ENCODE measurements at regions not wholly inside any gene's neighbourhood (a gene's known extent, or its start where the extent isn't known, plus 50 kb on each side); places are given as distances from the start of the nearest gene placed in this dataset.

DNA sequence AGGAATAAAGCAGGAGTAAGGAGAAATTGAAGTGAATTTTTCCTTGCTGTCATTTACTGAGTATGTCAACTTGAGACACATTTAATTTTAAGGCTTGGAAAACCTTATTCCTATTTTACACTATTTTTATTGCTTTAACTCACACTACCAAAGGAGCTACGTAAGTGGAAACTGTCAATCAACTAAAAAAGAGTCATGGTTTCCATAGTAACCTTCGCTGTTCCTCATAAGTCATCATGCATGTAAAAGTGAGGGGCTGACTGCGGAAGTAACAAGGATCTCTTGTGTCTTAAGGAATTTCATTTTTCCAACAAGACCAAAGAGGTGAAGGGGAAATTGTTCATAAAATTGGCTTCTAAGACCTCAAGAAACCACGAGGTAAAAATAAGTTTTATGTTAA is 516.2 kb upstream of the CA10 start:
- CTCF ChIA-PET: interaction anchor here (1.1 kb wide), 1 partner anchor 10 kb away, joined by 3 read pairs; no protein-coding TSS in a partner anchor
- H3K9me3 ChIP-seq (ENCODE audit: control insufficient read depth, insufficient read depth, low read depth, low read length): no peaks in the 10 kb centered on the region
- POLR2A ChIA-PET: no interaction called here
- TF ChIP-seq ZFP3 (tag by site-specific recombination; IDR thresholded peaks at IDR 0.05; ENCODE audit: low read depth): no peak
- no peak for TF ChIP-seq ZNF133 (tag by site-specific recombination; IDR thresholded peaks at IDR 0.05)
- no peak for TF ChIP-seq MEIS1 (CRISPR knock-in tag; IDR thresholded peaks at IDR 0.05; ENCODE audit: borderline replicate concordance)
- TF ChIP-seq, protein P1, sequence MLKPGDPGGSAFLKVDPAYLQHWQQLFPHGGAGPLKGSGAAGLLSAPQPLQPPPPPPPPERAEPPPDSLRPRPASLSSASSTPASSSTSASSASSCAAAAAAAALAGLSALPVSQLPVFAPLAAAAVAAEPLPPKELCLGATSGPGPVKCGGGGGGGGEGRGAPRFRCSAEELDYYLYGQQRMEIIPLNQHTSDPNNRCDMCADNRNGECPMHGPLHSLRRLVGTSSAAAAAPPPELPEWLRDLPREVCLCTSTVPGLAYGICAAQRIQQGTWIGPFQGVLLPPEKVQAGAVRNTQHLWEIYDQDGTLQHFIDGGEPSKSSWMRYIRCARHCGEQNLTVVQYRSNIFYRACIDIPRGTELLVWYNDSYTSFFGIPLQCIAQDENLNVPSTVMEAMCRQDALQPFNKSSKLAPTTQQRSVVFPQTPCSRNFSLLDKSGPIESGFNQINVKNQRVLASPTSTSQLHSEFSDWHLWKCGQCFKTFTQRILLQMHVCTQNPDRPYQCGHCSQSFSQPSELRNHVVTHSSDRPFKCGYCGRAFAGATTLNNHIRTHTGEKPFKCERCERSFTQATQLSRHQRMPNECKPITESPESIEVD (tag by site-specific recombination; IDR thresholded peaks at IDR 0.05): no peak
- no peak for TF ChIP-seq ZNF747 (tag by site-specific recombination; IDR thresholded peaks at IDR 0.05)
- no peak for TF ChIP-seq ZNF843 (tag by site-specific recombination; IDR thresholded peaks at IDR 0.05)
- TF ChIP-seq ZNF24 (tag by site-specific recombination; IDR thresholded peaks at IDR 0.05): no peak
- no peak for TF ChIP-seq ZNF175 (tag by site-specific recombination; IDR thresholded peaks at IDR 0.05)
- TF ChIP-seq SETDB1 (IDR thresholded peaks at IDR 0.05; ENCODE audit: insufficient read length, low read length): no peak
- no peak for TF ChIP-seq SP2 (tag by site-specific recombination; IDR thresholded peaks at IDR 0.05)
- TF ChIP-seq ZNF404 (tag by site-specific recombination; IDR thresholded peaks at IDR 0.05): no peak
- no peak for TF ChIP-seq MYNN (tag by site-specific recombination; IDR thresholded peaks at IDR 0.05; ENCODE audit: borderline replicate concordance)
- TF ChIP-seq, protein P2, sequence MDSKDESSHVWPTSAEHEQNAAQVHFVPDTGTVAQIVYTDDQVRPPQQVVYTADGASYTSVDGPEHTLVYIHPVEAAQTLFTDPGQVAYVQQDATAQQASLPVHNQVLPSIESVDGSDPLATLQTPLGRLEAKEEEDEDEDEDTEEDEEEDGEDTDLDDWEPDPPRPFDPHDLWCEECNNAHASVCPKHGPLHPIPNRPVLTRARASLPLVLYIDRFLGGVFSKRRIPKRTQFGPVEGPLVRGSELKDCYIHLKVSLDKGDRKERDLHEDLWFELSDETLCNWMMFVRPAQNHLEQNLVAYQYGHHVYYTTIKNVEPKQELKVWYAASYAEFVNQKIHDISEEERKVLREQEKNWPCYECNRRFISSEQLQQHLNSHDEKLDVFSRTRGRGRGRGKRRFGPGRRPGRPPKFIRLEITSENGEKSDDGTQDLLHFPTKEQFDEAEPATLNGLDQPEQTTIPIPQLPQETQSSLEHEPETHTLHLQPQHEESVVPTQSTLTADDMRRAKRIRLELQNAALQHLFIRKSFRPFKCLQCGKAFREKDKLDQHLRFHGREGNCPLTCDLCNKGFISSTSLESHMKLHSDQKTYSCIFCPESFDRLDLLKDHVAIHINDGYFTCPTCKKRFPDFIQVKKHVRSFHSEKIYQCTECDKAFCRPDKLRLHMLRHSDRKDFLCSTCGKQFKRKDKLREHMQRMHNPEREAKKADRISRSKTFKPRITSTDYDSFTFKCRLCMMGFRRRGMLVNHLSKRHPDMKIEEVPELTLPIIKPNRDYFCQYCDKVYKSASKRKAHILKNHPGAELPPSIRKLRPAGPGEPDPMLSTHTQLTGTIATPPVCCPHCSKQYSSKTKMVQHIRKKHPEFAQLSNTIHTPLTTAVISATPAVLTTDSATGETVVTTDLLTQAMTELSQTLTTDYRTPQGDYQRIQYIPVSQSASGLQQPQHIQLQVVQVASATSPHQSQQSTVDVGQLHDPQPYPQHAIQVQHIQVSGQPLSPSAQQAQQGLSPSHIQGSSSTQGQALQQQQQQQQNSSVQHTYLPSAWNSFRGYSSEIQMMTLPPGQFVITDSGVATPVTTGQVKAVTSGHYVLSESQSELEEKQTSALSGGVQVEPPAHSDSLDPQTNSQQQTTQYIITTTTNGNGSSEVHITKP (tag by site-specific recombination; IDR thresholded peaks at IDR 0.05): no peak
- TF ChIP-seq ZBTB8A (tag by site-specific recombination; IDR thresholded peaks at IDR 0.05): no peak
- TF ChIP-seq ZNF423 (tag by site-specific recombination; IDR thresholded peaks at IDR 0.05): no peak
- TF ChIP-seq, protein P3, sequence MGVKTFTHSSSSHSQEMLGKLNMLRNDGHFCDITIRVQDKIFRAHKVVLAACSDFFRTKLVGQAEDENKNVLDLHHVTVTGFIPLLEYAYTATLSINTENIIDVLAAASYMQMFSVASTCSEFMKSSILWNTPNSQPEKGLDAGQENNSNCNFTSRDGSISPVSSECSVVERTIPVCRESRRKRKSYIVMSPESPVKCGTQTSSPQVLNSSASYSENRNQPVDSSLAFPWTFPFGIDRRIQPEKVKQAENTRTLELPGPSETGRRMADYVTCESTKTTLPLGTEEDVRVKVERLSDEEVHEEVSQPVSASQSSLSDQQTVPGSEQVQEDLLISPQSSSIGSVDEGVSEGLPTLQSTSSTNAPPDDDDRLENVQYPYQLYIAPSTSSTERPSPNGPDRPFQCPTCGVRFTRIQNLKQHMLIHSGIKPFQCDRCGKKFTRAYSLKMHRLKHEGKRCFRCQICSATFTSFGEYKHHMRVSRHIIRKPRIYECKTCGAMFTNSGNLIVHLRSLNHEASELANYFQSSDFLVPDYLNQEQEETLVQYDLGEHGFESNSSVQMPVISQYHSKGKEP (tag by site-specific recombination; IDR thresholded peaks at IDR 0.05): no peak
- TF ChIP-seq ZNF19 (tag by site-specific recombination; IDR thresholded peaks at IDR 0.05; ENCODE audit: low read depth): no peak
- no peak for TF ChIP-seq ZNF768 (tag by site-specific recombination; IDR thresholded peaks at IDR 0.05)
- TF ChIP-seq ZBTB48 (tag by site-specific recombination; IDR thresholded peaks at IDR 0.05): no peak
- no peaks in the 10 kb centered on the region for H3K36me3 ChIP-seq (ENCODE audit: control insufficient read depth in 2 of 2, insufficient read depth in 1 of 2, low read length in 2 of 2)
- H3K27ac ChIP-seq (ENCODE audit: extremely low read depth, low read depth, low read length): no peak overlapping the region
- no peak overlapping the region for H3K4me3 ChIP-seq (ENCODE audit: low read depth, low read length)
- H3K4me1 ChIP-seq (ENCODE audit: control insufficient read depth, insufficient read depth, low read length): no peaks in the 10 kb centered on the region

DNA sequence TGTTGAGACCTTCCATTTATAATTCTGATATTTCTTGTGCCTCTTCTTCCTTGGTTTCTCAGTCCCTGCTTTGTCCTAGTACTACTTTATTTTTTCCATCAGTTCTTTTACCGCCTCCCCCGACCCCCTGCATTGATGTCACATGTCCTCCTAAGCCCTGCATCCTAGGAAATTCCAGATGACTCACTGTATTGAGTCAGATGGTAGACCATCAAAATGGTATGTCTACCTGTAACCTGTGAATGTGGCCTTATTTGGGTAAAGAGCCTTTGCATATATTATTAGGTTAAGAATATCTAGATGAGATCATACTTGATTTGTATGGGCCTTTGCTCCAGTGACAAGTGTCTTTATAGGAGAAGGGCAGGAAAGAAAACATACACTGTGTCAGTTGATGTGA is 515.3 kb upstream of the CA10 start:
- Histone ChIP-seq H3K4me1 (ENCODE audit: control insufficient read depth, insufficient read depth, low read length) (no peaks in the 10 kb centered on the region), H3K27ac (ENCODE audit: extremely low read depth, low read depth, low read length) (no peak overlapping the region), H3K36me3 (ENCODE audit: control insufficient read depth in 2 of 2, insufficient read depth in 1 of 2, low read length in 2 of 2) (no peaks in the 10 kb centered on the region)

More for the DNA sequence above, 515.3 kb upstream of the CA10 start:
- CTCF ChIA-PET: no interaction called here
- POLR2A ChIA-PET: no interaction called here
- Histone ChIP-seq H3K4me3 (ENCODE audit: low read depth, low read length) (no peak overlapping the region), H3K9me3 (ENCODE audit: control insufficient read depth, insufficient read depth, low read depth, low read length) (no peaks in the 10 kb centered on the region)
- no peak for TF ChIP-seq ZNF184 (tag by site-specific recombination; IDR thresholded peaks at IDR 0.05)
